ENCODE measurements at regions not wholly inside any gene's neighbourhood (a gene's known extent, or its start where the extent isn't known, plus 50 kb on each side); places are given as distances from the start of the nearest gene placed in this dataset.

GRCh38 chr2:231869704-231870103 lies 56.5 kb downstream of the NPPC start:
- no peak for TF ChIP-seq ZNF24 (tag by site-specific recombination; IDR thresholded peaks at IDR 0.05)
- no peak for TF ChIP-seq ZBTB26 (tag by site-specific recombination; optimal IDR thresholded peaks at IDR 0.05)

All from HEK293 (cell line).